Eye (tissue), 1 donor: ENCODE measurements at regions not wholly inside any gene's neighbourhood (a gene's known extent, or its start where the extent isn't known, plus 50 kb on each side); places are given as distances from the start of the nearest gene placed in this dataset.
A peak's percentile ranks its signal among the peaks of the same experiment; 100 is the strongest.

Experiments
- DNase-seq: peaks from one replicate; pipeline ENCODE4 v3.0.0-alpha.2; 2015

DNA sequence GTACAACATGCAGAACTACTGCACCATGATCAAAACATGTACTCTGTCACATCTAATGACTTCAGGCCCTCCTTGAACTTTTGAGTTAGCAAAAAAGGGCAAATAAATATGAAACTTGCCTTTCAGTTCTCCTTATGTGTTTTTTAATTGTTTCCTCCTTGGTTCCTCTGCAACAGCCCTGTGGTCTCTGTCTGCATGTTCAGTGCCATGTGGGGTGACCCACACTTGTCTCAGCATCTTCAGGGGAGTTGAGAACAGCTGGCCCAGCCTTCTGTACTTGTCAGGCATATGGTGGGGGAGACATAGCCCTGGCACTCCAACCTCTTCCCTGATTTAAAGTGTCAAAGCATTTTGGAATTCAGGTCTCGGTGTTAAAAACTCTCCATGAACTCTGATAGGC is 188.0 kb upstream of the PGRMC2 start:
- no peak for DNase-seq

- DNase-seq = no peak
Measured at GRCh38 chr4:128471576-128471975, 184.0 kb upstream of the PGRMC2 start.

- no peak for DNase-seq
Measured at GRCh38 chr4:128470492-128471053, 183.0 kb upstream of the PGRMC2 start.

- DNase-seq = peak; percentile 76
Measured at GRCh38 chr4:128468123-128468989, 180.7 kb upstream of the PGRMC2 start.

- DNase-seq = no peak
Measured at GRCh38 chr4:128465523-128465922, 177.9 kb upstream of the PGRMC2 start.

DNA sequence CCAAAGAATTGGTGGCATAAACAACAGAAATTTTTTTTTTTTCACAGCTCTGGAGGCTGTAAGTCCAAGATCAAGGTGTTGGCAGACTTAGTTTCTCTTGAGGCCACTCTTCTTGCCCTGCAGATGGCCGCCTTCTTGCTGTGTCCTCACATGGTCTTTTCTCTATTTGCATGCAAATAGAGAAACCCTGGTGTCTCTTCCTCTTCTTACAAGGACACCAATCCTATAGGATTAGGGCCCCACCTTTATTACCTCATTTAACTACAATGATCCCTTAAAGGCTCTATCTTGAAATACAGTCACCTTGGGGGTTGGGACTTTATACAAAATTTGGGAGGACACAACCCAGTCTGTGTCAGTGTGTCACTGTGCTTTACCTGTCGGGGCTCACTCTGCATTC is 175.4 kb upstream of the PGRMC2 start:
- no peak for DNase-seq

DNA sequence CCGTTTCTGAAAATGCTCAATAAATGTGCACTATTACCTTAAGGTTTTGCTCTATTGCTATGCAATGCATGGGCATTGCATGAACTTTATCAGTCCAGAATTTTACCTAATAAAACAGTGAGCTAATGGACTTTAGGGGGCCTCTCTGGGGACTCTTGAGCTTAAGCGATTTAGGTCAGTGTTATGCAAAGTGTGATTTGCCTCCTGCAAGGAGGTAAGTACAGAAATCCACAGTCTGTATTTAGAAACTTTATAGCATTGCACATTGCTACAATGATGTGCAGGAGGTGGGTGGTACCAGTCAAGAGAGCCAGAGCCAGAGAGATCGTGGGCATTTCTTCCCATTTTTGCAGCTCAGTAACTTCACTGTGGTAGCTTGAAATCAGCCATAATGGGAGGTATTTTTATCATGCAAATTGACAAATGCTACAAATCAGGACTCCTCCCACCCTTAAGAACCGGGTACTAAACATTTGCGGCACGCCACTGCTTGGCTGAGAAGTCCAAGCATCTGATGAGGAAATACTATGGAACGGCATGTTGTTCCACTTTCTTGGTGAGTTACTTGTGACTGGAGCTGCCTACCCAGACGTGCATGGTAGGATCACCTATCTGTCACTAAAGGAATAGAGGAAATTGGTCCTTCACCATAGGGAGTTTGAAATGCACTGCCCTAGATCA is 174.6 kb upstream of the PGRMC2 start:
- DNase-seq = no peak

DNA sequence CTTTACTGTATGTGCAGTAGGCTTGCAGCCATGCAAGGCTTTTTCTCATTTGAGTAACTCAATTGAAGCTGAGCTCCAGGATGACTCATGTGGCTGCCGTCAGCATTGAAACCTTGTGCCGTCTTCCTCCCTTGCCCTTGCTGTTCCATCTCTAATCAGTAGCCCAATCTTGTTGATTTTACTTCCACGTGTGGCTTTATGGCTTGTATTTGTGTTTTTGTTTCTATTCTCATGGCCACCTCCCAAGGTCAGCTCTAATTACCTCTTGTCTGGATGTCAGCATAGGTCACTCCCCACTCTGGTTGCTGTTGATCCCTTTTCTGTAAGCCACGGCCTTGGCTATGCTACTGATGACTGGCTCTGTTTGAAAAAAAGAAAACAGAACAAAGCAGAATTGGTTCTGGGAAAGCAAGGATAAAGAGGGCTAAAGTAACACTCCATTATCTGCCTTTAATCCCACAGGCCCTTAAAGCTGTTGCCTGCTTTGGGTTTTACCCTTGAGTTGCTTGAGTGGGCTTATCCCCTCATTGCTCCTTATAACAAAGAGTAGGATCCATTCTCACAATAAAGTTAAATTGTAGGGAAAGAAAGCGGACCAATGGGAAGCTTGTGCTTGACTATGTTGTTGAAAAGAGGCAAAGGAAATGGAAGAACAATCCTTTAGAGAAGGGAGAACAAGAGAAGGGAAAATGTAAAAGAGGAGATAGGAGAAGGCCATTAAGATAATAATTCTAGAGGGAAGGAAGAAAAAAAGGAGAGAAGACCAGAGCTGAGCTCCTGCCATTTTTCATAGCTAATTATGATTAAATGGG is 173.9 kb upstream of the PGRMC2 start:
- DNase-seq = no peak

DNA sequence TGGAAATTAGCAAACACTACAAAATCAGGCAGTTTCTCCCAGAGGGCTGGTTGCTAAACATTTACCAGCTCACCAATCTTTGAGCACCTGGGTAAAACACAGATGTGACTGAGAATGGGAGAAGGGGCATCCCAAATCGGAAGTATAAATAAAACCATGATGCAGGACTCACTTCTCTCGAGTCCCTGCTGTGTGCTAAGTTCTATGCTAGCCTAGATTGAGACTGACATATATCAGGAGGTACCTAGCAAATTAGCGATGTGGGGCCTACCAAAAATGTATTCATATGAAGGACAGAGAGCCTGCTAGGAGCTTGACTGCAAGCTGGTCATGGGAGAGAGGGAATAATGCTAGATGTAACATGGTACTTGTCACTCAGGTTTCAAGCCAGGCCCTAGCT is 171.9 kb upstream of the PGRMC2 start:
- DNase-seq = no peak

- no peak for DNase-seq
Measured at GRCh38 chr4:128458816-128459215, 171.2 kb upstream of the PGRMC2 start.

DNA sequence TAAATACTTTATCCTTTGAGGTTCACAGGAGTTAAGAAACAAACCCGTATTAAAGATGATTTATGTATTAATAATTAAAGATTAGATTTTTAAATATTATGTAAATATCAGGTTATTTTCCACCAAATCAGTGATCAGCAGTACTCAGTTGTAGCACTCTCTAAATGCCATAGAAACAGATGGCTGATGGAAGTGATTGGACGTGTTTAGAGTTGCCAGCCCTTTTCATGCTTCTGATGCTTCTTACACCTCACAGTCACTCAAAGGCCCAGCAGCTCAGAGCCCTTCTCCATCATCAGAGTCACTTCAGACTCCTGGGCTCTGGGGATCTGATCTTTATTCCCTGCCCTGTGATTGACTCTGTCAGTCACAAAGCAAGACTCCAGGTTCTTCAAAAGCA is 170.1 kb upstream of the PGRMC2 start:
- DNase-seq = no peak

GRCh38 chr4:128456171-128456570 is 168.6 kb upstream of the PGRMC2 start:
- DNase-seq = no peak

DNA sequence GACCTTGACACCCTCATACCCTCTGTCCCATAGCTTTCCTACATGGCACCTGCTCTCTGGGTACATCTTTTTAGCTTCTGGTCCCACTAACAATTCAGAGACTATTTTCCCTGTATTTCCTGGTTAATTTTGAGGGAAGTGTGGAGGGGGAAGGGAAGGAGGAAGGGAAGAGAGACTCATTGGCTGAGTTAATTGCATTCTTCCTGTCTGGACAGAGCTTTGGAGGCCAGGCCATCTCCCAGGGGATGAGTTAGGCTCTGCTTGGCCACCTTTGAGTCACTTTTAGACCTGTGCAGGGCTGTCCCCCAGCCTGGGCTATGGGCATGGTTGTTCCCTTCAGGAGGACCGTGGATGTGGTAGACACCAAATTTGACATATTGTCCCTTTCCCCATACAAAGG is 167.9 kb upstream of the PGRMC2 start:
- no peak for DNase-seq

DNA sequence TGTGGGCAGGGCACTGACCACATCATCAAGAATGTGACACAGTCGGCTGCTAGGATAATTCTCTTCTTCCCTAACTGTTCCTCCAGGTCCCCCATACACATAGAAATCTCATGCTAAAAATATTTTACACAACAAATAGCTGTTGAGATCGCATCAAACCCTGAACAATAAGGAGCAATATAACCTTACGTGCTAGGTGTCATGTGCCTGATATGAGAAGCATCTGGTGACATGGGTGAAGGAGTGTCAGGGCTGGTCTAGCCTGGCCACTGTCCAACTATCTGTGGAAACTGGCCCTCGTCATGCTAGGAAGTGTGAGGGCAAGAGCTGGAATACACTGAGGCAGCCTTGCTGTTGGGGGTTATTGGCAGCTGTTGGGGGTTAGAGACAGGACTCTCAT is 167.3 kb upstream of the PGRMC2 start:
- DNase-seq = no peak

DNA sequence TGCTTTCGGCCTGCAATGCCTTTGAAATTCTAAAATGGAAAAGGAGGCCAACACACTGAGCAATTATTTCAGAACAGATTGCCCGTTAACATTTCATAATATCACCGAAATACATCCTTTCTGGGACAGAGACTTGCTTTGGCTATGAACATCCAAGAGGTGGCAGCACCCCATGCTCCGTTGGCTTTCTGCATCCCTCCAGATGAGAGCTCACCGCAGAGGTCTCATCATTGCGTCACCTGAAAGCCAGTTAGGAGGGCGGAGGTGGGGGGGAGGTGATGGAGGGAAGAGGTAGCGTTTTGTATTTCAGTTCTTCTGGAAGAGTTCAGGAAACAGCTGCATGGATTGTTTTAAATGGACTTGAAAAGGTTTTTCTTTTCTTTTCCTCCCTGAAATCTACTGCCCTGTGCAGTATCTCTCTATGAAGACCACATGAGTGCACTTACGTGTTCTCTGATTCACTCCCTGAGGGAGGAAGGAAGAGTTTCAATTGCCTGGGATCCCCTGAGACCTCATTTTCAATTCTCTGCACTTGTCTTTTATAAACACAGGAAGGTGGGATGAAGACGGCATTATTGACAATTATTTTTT is 166.8 kb upstream of the PGRMC2 start:
- DNase-seq = peak; percentile 92

GRCh38 chr4:128452415-128452814 is 164.8 kb upstream of the PGRMC2 start:
- no peak for DNase-seq

DNA sequence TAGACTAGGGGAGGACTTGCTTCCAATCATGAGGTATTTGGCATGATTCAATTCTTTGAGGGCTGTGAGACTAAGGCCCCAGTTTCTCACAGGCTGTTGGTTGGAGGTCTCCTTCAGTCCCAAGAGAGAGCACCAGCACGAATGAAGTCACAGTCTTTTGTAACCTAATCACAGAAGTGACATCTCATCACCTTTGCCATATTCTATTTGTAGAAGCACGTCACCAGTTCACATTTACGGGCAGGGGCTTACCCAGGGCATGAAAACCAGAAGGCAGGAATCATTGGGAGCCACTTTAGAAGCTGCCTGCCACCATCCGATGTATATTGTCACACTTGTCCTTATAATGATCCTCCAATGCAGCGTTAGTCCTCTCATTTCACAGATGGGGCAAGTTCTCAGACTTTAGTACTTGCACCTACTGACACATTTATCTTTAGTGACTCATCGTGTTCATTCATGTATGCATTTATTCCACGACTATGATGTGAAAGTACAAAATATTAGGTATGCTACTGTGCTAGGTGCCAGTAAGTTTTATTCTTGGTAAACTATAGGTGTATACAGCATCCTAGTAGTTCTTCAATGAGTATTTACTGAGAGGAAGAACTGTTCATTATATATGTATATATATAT is 163.8 kb upstream of the PGRMC2 start:
- DNase-seq = no peak

- no peak for DNase-seq
Measured at GRCh38 chr4:128450326-128451120, 162.9 kb upstream of the PGRMC2 start.

GRCh38 chr4:128449251-128449650 is 161.6 kb upstream of the PGRMC2 start:
- no peak for DNase-seq

- no peak for DNase-seq
Measured at GRCh38 chr4:128444544-128445302, 157.1 kb upstream of the PGRMC2 start.

DNA sequence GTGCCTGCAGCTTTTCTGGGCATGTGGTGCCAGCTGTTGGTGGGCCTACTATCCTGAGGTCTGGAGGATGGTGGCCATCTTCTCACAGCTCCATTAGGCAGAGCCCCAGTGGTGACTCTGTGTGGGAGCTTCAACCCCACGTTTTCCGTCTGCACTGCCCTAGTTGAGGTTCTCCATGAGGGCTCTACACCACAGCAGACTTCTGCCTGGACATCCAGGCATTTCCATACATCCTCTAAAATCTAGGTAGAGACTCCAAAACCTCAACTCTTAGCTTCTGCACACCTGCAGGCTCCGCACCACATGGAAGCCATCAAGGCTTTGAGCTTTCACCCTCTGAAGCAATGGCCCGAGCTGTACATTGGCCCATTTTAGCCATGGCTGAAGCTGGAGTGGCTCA is 153.3 kb upstream of the PGRMC2 start:
- no peak for DNase-seq
